ENCODE measurements at regions not wholly inside any gene's neighbourhood (a gene's known extent, or its start where the extent isn't known, plus 50 kb on each side); places are given as distances from the start of the nearest gene placed in this dataset.
A peak's percentile ranks its signal among the peaks of the same experiment; 100 is the strongest.
"Not testable (repeated sequence)": the region's sequence is repeated elsewhere in the genome, so short reads cannot be mapped to it uniquely, and the experiment has no call there.

GRCh38 chr14:21941885-21942284, 268.3 kb upstream of the OR4E1 start:
- no peak for DNase-seq

GRCh38 chr14:21940887-21941856, 267.6 kb upstream of the OR4E1 start:
- DNase-seq: no peak

GRCh38 chr14:21939836-21940235, 266.2 kb upstream of the OR4E1 start:
- no peak for DNase-seq

- no peak for DNase-seq
Measured at GRCh38 chr14:21937996-21938395, 264.4 kb upstream of the OR4E1 start.

GRCh38 chr14:21933681-21934080, 260.1 kb upstream of the OR4E1 start:
- no peak for DNase-seq

GRCh38 chr14:21924479-21924878, 250.9 kb upstream of the OR4E1 start:
- peak in 1 of 2 donors; percentile 78 for DNase-seq

GRCh38 chr14:21923820-21924219, 250.2 kb upstream of the OR4E1 start:
- peak in 1 of 2 donors; percentile 93 for DNase-seq

GRCh38 chr14:21921453-21921852, 247.8 kb upstream of the OR4E1 start:
- no peak for DNase-seq

GRCh38 chr14:21917699-21918436, 244.2 kb upstream of the OR4E1 start:
- DNase-seq: peak in 1 of 2 donors; percentile 69

- DNase-seq: peak in 1 of 2 donors; percentile 30
Measured at GRCh38 chr14:21915826-21916225, 242.2 kb upstream of the OR4E1 start.

- peak in 1 of 2 donors; percentile 94 for DNase-seq
Measured at GRCh38 chr14:21913759-21914158, 240.1 kb upstream of the OR4E1 start.

- DNase-seq: no peak
Measured at GRCh38 chr14:21912367-21912766, 238.7 kb upstream of the OR4E1 start.

GRCh38 chr14:21911877-21912276, 238.3 kb upstream of the OR4E1 start:
- peak in 1 of 2 donors; percentile 7 for DNase-seq

GRCh38 chr14:21910260-21910659, 236.6 kb upstream of the OR4E1 start:
- no peak for DNase-seq

- peak in 1 of 2 donors; percentile 41 for DNase-seq
Measured at GRCh38 chr14:21902561-21903181, 229.1 kb upstream of the OR4E1 start.

GRCh38 chr14:21894898-21895194, 221.2 kb upstream of the OR4E1 start:
- DNase-seq: not testable (repeated sequence)

GRCh38 chr14:21894003-21894897, 220.6 kb upstream of the OR4E1 start:
- peak in 1 of 2 donors; percentile 22 for DNase-seq

- DNase-seq: peak in 1 of 2 donors; percentile 60
Measured at GRCh38 chr14:21891921-21892320, 218.3 kb upstream of the OR4E1 start.

- DNase-seq: no peak
Measured at GRCh38 chr14:21884995-21885394, 211.4 kb upstream of the OR4E1 start.

- no peak for DNase-seq
Measured at GRCh38 chr14:21882226-21882625, 208.6 kb upstream of the OR4E1 start.

- no peak for DNase-seq
Measured at GRCh38 chr14:21880918-21881317, 207.3 kb upstream of the OR4E1 start.

GRCh38 chr14:21875791-21876190, 202.2 kb upstream of the OR4E1 start:
- no peak for DNase-seq
